Neural cell (in vitro differentiated cells): ENCODE measurements at regions not wholly inside any gene's neighbourhood (a gene's known extent, or its start where the extent isn't known, plus 50 kb on each side); places are given as distances from the start of the nearest gene placed in this dataset.

Source experiments
- H2AFZ ChIP-seq: fragments of 200-600, 300-800 bp; sonication (generic), shearing (Covaris generic); 2 replicates; pipeline ENCODE4 v1.6.0; 2014; ENCODE audit warnings: low read depth, mild to moderate bottlenecking, antibody characterized with exemption, low read length, moderate library complexity
- H3F3A ChIP-seq: fragments of 200-600 bp; shearing (Covaris generic); 2 replicates; pipeline ENCODE4 v1.6.1; 2016; ENCODE audit warnings: mild to moderate bottlenecking, moderate library complexity, mixed read lengths, antibody characterized with exemption, low read length; ENCODE audit not compliant: insufficient read depth, poor library complexity, severe bottlenecking
- H3K27ac ChIP-seq: fragments of 200-600, 300-800 bp; sonication (generic), shearing (Covaris generic); 2 replicates; pipeline ENCODE4 v1.5.1; 2014; ENCODE audit warnings: mild to moderate bottlenecking, low read length, moderate library complexity
- H3K27me3 ChIP-seq: fragments of 300-800, 200-600 bp; sonication (generic), shearing (Covaris generic); 2 replicates; pipeline ENCODE4 v1.6.0; 2014; ENCODE audit warnings: mild to moderate bottlenecking, low read depth, low read length, moderate library complexity; ENCODE audit not compliant: insufficient read depth
- H3K36me3 ChIP-seq: fragments of 300-800, 200-600 bp; sonication (generic), shearing (Covaris generic); 2 replicates; pipeline ENCODE4 v1.5.1; 2014; ENCODE audit warnings: mild to moderate bottlenecking, antibody characterized with exemption, low read length, moderate library complexity; ENCODE audit not compliant: insufficient read depth
- H3K4me2 ChIP-seq: fragments of 300-800, 200-600 bp; sonication (generic), shearing (Covaris generic); 2 replicates; pipeline ENCODE4 v1.6.0; 2014; ENCODE audit warnings: mild to moderate bottlenecking, low read length
- H3K4me3 ChIP-seq: fragments of 300-800, 200-600 bp; sonication (generic), shearing (Covaris generic); 2 replicates; pipeline ENCODE4 v1.5.1; 2014; ENCODE audit warnings: mild to moderate bottlenecking, low read length, moderate library complexity
- H3K79me2 ChIP-seq: fragments of 200-600 bp; shearing (Covaris generic); replicated peaks from 2 replicates; pipeline ENCODE4 v1.6.0; 2014; ENCODE audit warnings: mild to moderate bottlenecking, low read length, moderate library complexity; ENCODE audit not compliant: insufficient read depth
- H3K9ac ChIP-seq: fragments of 300-800, 200-600 bp; sonication (generic), shearing (Covaris generic); 2 replicates; pipeline ENCODE4 v1.6.1; 2016; ENCODE audit warnings: mild to moderate bottlenecking, low read length, mixed read lengths
- H3K9me2 ChIP-seq: fragments of 200-600 bp; shearing (Covaris generic); 2 replicates; pipeline ENCODE4 v1.6.1; 2016; ENCODE audit warnings: mild to moderate bottlenecking, low read length, mixed read lengths; ENCODE audit not compliant: insufficient read depth
- H3K9me3 ChIP-seq: fragments of 200-600, 300-800 bp; sonication (generic), shearing (Covaris generic); 2 replicates; pipeline ENCODE4 v1.6.1; 2016; ENCODE audit warnings: mild to moderate bottlenecking, mixed run types, low read length, moderate library complexity, mixed read lengths
- H4K20me1 ChIP-seq: fragments of 200-600 bp; shearing (Covaris generic); 2 replicates; pipeline ENCODE4 v1.6.1; 2016; ENCODE audit warnings: mild to moderate bottlenecking, mixed run types; ENCODE audit not compliant: insufficient read depth
- CTCF ChIP-seq: fragments of 450-650 bp; IDR thresholded peaks from 2 replicates; pipeline ENCODE4 v1.5.1; 2014; ENCODE audit warnings: antibody characterized with exemption, mild to moderate bottlenecking, moderate library complexity; ENCODE audit not compliant: poor library complexity, severe bottlenecking
- EP300 ChIP-seq: fragments of 450-650 bp; conservative IDR thresholded peaks from 2 replicates; pipeline ENCODE4 v1.6.1; 2014; ENCODE audit warnings: antibody characterized with exemption, mild to moderate bottlenecking, moderate library complexity; ENCODE audit not compliant: poor library complexity, severe bottlenecking
- EZH2 ChIP-seq: fragments of 200-600, 300-800 bp; shearing (Covaris generic), sonication (generic); IDR thresholded peaks from 2 replicates; pipeline ENCODE4 v1.6.1; 2014; ENCODE audit warnings: antibody characterized with exemption, low read length, borderline replicate concordance, mild to moderate bottlenecking; ENCODE audit not compliant: insufficient read depth, poor library complexity, severe bottlenecking
- MXI1 ChIP-seq: fragments of 450-650 bp; conservative IDR thresholded peaks from 2 replicates; pipeline ENCODE4 v1.6.1; 2014; ENCODE audit warnings: antibody characterized with exemption, mild to moderate bottlenecking; ENCODE audit not compliant: poor library complexity, severe bottlenecking
- POLR2AphosphoS5 ChIP-seq: IDR thresholded peaks from 2 replicates; pipeline ENCODE4 v1.6.1; 2012
- RAD21 ChIP-seq: fragments of 450-650 bp; conservative IDR thresholded peaks from 2 replicates; pipeline ENCODE4 v1.6.1; 2014; ENCODE audit warnings: antibody characterized with exemption, mild to moderate bottlenecking, moderate library complexity
- REST ChIP-seq: IDR thresholded peaks from 2 replicates; pipeline ENCODE4 v1.6.1; 2012; ENCODE audit warnings: borderline replicate concordance
- SMC3 ChIP-seq: fragments of 450-650 bp; conservative IDR thresholded peaks from 2 replicates; pipeline ENCODE4 v1.6.1; 2014; ENCODE audit warnings: antibody characterized with exemption, mild to moderate bottlenecking, moderate library complexity; ENCODE audit not compliant: poor library complexity
- TAF1 ChIP-seq: IDR thresholded peaks from 2 replicates; pipeline ENCODE4 v1.6.1; 2012; ENCODE audit warnings: low read depth

- Histone ChIP-seq H3K9ac (no peak overlapping the region), H3K4me3 (no peak overlapping the region), H3K9me2 (no peaks in the 10 kb centered on the region), H2AFZ (no peak overlapping the region), H3F3A (no peaks in the 10 kb centered on the region), H3K79me2 (no peaks in the 10 kb centered on the region), H3K9me3 (no peaks in the 10 kb centered on the region), H3K4me2 (no peak overlapping the region), H4K20me1 (no peaks in the 10 kb centered on the region), H3K36me3 (no peaks in the 10 kb centered on the region), H3K27me3 (no peaks in the 10 kb centered on the region), H3K27ac (no peak overlapping the region)
- TF ChIP-seq CTCF (no peak), REST (no peak), RAD21 (no peak), EZH2 (no peak), TAF1 (no peak), MXI1 (no peak), POLR2AphosphoS5 (no peak), SMC3 (no peak), EP300 (no peak)
Measured at GRCh38 chr2:122422384-122422991, 667.0 kb downstream of the TSN start.

- TF ChIP-seq EP300 (no peak), CTCF (no peak), RAD21 (no peak), EZH2 (no peak), MXI1 (no peak)
- Histone ChIP-seq H3F3A (no peaks in the 10 kb centered on the region), H3K79me2 (no peaks in the 10 kb centered on the region), H3K9ac (no peak overlapping the region), H4K20me1 (no peaks in the 10 kb centered on the region), H3K4me3 (no peak overlapping the region), H3K9me2 (no peaks in the 10 kb centered on the region), H3K4me2 (no peak overlapping the region), H3K36me3 (no peaks in the 10 kb centered on the region), H3K27me3 (no peaks in the 10 kb centered on the region), H3K9me3 (no peaks in the 10 kb centered on the region), H3K27ac (no peak overlapping the region), H2AFZ (no peak overlapping the region)
Measured at GRCh38 chr2:122423934-122424333, 668.5 kb downstream of the TSN start.
